Esophagus muscularis mucosa (tissue), 4 donors: ENCODE measurements at regions not wholly inside any gene's neighbourhood (a gene's known extent, or its start where the extent isn't known, plus 50 kb on each side); places are given as distances from the start of the nearest gene placed in this dataset.

ENCODE experiments used
- DNase-seq: peaks from one replicate; pipeline ENCODE4 v3.0.0-alpha.2; 2017; ENCODE audit errors: extremely low spot score
- H3K27ac ChIP-seq, 4 donors: fragments of 200-600 bp; sonication (generic); replicated peaks in 1 of 4; 1 replicate in 3 of 4; 2 replicates in 1 of 4; pipeline ENCODE4 v1.5.1; 2016 to 2019; ENCODE audit warnings: mild to moderate bottlenecking in 1 of 4
- H3K27me3 ChIP-seq, 4 donors: fragments of 200-600 bp; sonication (generic); one replicate each; pipeline versions ENCODE4 v1.5.1 to v1.6.0; 2016 to 2019
- H3K36me3 ChIP-seq, 4 donors: fragments of 200-600 bp; sonication (generic); one replicate each; pipeline ENCODE4 v1.5.1; 2016 to 2019
- H3K4me1 ChIP-seq, 4 donors: fragments of 200-600 bp; sonication (generic); one replicate each; pipeline ENCODE4 v1.5.1; 2016 to 2019
- H3K4me3 ChIP-seq, 4 donors: fragments of 200-600 bp; sonication (generic); 1 replicate in 2 of 4; 2 replicates in 2 of 4; pipeline ENCODE4 v1.5.1; 2016 to 2019; ENCODE audit warnings: mild to moderate bottlenecking in 4 of 4, moderate library complexity in 1 of 4
- H3K9me3 ChIP-seq, 4 donors: fragments of 200-600 bp; sonication (generic); 1 replicate in 3 of 4; 2 replicates in 1 of 4; pipeline ENCODE4 v1.5.1; 2016 to 2019
- EP300 ChIP-seq: sonication (generic); formaldehyde crosslinking; IDR thresholded peaks from one replicate; pipeline ENCODE4 v1.6.1; 2017; ENCODE audit warnings: antibody characterized with exemption
- POLR2A ChIP-seq: fragments of 450-650 bp; IDR thresholded peaks from one replicate; pipeline ENCODE4 v1.6.1; 2017; ENCODE audit warnings: antibody characterized with exemption, moderate library complexity, mild to moderate bottlenecking, low read depth
- POLR2AphosphoS5 ChIP-seq, 2 donors: sonication (generic); formaldehyde crosslinking; IDR thresholded peaks; one replicate each; pipeline ENCODE4 v1.6.1; 2017; ENCODE audit warnings: antibody characterized with exemption in 2 of 2
- WGBS: methylation state at CpG from one replicate; pipeline ENCODE4 v1.1.5; 2018; 5-methylcytosine and 5-hydroxymethylcytosine counted together
- intact Hi-C: fragments of 100-400 bp; cut with DNase I; formaldehyde crosslinking; loops from one replicate; pipeline ENCODE4 v1.15.1; 2023
- TF ChIP-seq, protein P1 (sequence below), 3 experiments: fragments of 200-600 bp in 2 of 3; fragments of 450-650 bp in 1 of 3; sonication (generic) in 2 of 3; IDR thresholded peaks; one replicate each; pipeline ENCODE4 v1.5.1; 2017 to 2019; ENCODE audit warnings: antibody characterized with exemption in 3 of 3, mild to moderate bottlenecking in 2 of 3, moderate library complexity in 1 of 3

DNA sequence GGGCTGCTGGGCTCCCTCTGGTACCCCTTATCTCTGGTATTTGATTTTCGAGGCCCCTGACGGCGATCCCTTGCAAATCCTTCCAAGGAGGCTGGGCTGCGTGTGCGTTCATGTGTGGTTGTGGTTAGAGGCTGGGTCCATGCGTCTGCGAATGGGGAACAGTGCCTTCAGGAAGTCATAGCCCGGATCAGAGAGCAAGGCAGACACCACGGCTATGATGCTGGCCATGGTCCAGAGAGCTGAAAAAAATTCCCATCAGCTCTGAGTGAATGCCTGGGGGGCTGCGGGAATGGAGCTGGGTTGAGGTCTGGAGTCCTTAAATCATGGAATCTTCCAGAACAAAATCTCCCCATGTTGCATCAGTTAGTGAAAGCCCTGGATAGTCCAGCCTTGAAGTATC lies 145.5 kb downstream of the ACKR3 start:
- no peak overlapping the region for H3K4me3 ChIP-seq
- TF ChIP-seq POLR2AphosphoS5 (IDR thresholded peaks at IDR 0.05) = no peak
- no peak for TF ChIP-seq EP300
- TF ChIP-seq POLR2A = no peak
- TF ChIP-seq, protein P1, sequence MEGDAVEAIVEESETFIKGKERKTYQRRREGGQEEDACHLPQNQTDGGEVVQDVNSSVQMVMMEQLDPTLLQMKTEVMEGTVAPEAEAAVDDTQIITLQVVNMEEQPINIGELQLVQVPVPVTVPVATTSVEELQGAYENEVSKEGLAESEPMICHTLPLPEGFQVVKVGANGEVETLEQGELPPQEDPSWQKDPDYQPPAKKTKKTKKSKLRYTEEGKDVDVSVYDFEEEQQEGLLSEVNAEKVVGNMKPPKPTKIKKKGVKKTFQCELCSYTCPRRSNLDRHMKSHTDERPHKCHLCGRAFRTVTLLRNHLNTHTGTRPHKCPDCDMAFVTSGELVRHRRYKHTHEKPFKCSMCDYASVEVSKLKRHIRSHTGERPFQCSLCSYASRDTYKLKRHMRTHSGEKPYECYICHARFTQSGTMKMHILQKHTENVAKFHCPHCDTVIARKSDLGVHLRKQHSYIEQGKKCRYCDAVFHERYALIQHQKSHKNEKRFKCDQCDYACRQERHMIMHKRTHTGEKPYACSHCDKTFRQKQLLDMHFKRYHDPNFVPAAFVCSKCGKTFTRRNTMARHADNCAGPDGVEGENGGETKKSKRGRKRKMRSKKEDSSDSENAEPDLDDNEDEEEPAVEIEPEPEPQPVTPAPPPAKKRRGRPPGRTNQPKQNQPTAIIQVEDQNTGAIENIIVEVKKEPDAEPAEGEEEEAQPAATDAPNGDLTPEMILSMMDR (IDR thresholded peaks at IDR 0.05) = no peak
- WGBS = 37% methylated on average over 7 of the region's 10 CpGs
- DNase-seq = no peak
- H3K27me3 ChIP-seq = no peaks in the 10 kb centered on the region
- H3K27ac ChIP-seq = no peak overlapping the region
- peaks cover 10 to 32% (median 22%) of the 10 kb centered on the region in 4 donors for H3K4me1 ChIP-seq
- no peaks in the 10 kb centered on the region for H3K36me3 ChIP-seq
- intact Hi-C loops = no loop called here
- no peaks in the 10 kb centered on the region for H3K9me3 ChIP-seq

DNA sequence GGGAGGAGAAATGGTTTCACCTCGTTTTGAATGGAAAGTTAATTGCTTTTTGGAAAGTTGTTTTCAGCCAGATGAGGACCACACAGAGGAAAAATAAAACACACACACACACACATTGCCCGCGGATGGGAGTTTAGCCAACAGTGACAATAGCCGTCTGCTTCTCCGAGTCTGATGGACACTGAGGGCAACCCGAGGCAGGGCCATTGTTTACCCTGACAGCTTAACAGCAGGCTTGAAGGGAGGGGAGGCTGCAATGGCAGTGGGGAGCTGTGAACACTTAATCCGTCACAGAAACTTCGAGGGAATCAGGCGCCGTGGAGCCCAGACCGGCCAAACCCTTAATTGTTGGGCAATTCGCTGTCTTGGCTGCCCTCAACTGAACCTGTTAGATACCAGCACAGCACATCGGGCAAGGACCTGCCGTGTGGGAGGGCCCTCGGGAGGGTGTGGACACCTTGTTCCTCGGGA lies 145.9 kb downstream of the ACKR3 start:
- intact Hi-C loops = no loop called here
- WGBS = 47% methylated on average over 10 of the region's 16 CpGs

DNA sequence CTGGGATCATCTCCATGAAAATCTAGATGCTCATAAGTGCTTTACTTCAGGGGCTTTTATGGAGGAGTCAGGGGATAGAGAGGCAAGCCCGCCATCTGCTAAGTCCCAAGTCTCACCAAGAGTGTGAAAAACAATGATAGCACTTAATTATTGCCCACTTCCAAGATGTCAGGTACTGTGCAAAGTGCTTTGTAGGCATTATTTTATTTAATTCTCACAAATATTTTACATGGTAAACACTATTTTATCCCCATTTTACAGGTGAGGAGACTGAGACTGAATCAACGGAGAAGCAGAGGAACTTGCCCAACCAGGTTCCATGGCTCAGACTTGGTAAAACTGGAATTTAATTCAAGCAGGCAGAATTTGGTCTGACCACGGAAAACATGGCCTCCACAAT lies 147.5 kb downstream of the ACKR3 start:
- H3K27ac ChIP-seq = no peak overlapping the region
- no peaks in the 10 kb centered on the region for H3K27me3 ChIP-seq
- H3K36me3 ChIP-seq = no peaks in the 10 kb centered on the region
- DNase-seq = no peak
- 100% methylated on average over 3 of the region's 3 CpGs for WGBS
- H3K4me1 ChIP-seq = peaks cover 5 to 32% (median 22%) of the 10 kb centered on the region in 4 donors
- intact Hi-C loops = no loop called here
- no peaks in the 10 kb centered on the region for H3K9me3 ChIP-seq
- H3K4me3 ChIP-seq = no peak overlapping the region
- TF ChIP-seq POLR2A (no peak), POLR2AphosphoS5 (IDR thresholded peaks at IDR 0.05) (no peak), EP300 (no peak)
- TF ChIP-seq, protein P1 (IDR thresholded peaks at IDR 0.05) = no peak

More for the DNA sequence above, 145.9 kb downstream of the ACKR3 start:
- no peak for DNase-seq
- H3K27me3 ChIP-seq = no peaks in the 10 kb centered on the region
- no peak overlapping the region for H3K27ac ChIP-seq
- no peaks in the 10 kb centered on the region for H3K36me3 ChIP-seq
- no peaks in the 10 kb centered on the region for H3K9me3 ChIP-seq
- TF ChIP-seq POLR2AphosphoS5 (IDR thresholded peaks at IDR 0.05) = no peak
- no peak for TF ChIP-seq EP300
- TF ChIP-seq, protein P1 (IDR thresholded peaks at IDR 0.05) = no peak
- TF ChIP-seq POLR2A = no peak
- no peak overlapping the region for H3K4me3 ChIP-seq
- peaks cover 10 to 32% (median 22%) of the 10 kb centered on the region in 4 donors for H3K4me1 ChIP-seq

DNA sequence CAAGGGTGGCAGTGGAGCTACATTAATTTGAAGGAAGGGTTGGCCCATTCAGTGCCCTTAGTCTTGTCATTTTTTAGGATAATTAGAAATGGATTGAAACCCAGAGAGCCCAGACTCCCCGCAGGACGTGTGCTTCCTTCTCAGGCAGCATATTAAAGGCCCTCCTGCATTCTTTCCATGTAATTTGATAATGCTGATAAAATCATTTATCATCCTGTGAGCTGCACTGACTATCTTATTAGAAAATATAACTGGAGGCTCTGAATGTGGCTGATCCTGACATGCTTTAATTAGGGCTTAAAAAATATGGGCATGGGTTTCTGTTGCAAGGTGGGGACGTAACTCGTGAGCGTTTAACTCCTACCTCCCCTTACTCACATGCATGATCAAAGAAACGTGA lies 148.1 kb downstream of the ACKR3 start:
- no peaks in the 10 kb centered on the region for H3K9me3 ChIP-seq
- WGBS = 74% methylated on average over 6 of the region's 6 CpGs
- H3K27me3 ChIP-seq = no peaks in the 10 kb centered on the region
- intact Hi-C loops = no loop called here
- H3K36me3 ChIP-seq = no peaks in the 10 kb centered on the region
- H3K4me3 ChIP-seq = no peak overlapping the region
- no peak for DNase-seq
- TF ChIP-seq POLR2A (no peak), EP300 (no peak), POLR2AphosphoS5 (IDR thresholded peaks at IDR 0.05) (no peak)
- TF ChIP-seq, protein P1 (IDR thresholded peaks at IDR 0.05) = no peak
- no peak overlapping the region for H3K27ac ChIP-seq
- H3K4me1 ChIP-seq = peaks cover 0 to 26% (median 17%) of the 10 kb centered on the region in 4 donors
